ENCODE measurements at regions not wholly inside any gene's neighbourhood (a gene's known extent, or its start where the extent isn't known, plus 50 kb on each side); places are given as distances from the start of the nearest gene placed in this dataset.
"Not testable (repeated sequence)": the region's sequence is repeated elsewhere in the genome, so short reads cannot be mapped to it uniquely, and the experiment has no call there.

DNA sequence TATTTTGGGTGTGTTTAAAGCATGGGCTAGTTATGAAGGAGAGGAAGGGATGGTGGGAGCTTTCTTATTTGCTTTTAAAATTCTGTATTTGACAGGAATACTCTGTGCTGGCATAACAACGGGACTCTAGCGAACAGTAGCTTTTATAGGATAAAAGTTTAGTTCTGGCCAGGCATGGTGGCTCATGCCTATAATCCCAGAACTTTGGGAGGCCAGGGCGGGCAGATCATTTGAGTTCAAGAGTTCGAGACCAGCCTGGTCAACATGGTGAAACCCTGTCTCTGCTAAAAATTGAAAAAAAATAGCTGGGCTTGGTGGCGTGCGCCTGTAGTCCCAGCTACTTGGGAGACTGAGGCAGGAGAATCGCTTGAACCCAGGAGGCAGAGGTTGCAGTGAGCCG is 71.5 kb upstream of the GADD45A start:
- H3K36me3 ChIP-seq (ENCODE audit: control insufficient read depth in 2 of 2, insufficient read depth in 2 of 2, low read length in 1 of 2); H4K20me1 ChIP-seq (ENCODE audit: control insufficient read depth, insufficient read depth); H3K27me3 ChIP-seq (replicated peaks in 1 of 2; ENCODE audit: control insufficient read depth in 2 of 2, insufficient read depth in 2 of 2, low read length in 1 of 2); H3K9me3 ChIP-seq (replicated peaks; ENCODE audit: control insufficient read depth, insufficient read depth, low read length); FAIRE-seq; DNase-seq (ENCODE audit: low read depth, low spot score); CTCF ChIA-PET; H3K79me2 ChIP-seq (ENCODE audit: control insufficient read depth, insufficient read depth, low read length); intact Hi-C loops (cut with micrococcal nuclease; ENCODE audit: unreplicated experiment); H3K4me3 ChIP-seq; H3K9ac ChIP-seq (ENCODE audit: control insufficient read depth, insufficient read depth, low read length); H2AFZ ChIP-seq (ENCODE audit: control insufficient read depth, low read depth, low read length); H3K4me2 ChIP-seq (ENCODE audit: control insufficient read depth, insufficient read depth); BruUV-seq (replicated peaks); H3K27ac ChIP-seq (ENCODE audit: control insufficient read depth, insufficient read depth); in situ Hi-C loops (cut with MboI); ATAC-seq; H3K4me1 ChIP-seq (ENCODE audit: control insufficient read depth, insufficient read depth, low read length): not testable (repeated sequence)
- ChIA-PET RAD21 (ENCODE audit: unreplicated experiment) (interaction anchor here (0.9 to 1.6 kb wide), 2 partner anchors 43 to 52 kb away, joined by 4 read pairs; no protein-coding TSS in a partner anchor), POLR2A (interaction anchor here (1.2 kb wide), 1 partner anchor 9 kb away, joined by 3 read pairs; no protein-coding TSS in a partner anchor), SMC1A (ENCODE audit: uncharacterized antibody, unreplicated experiment) (interaction anchor here (1.2 kb wide), 2 partner anchors 8 to 33 kb away, joined by 3 to 4 read pairs; no protein-coding TSS in a partner anchor)
- 43% methylated on average over 8 of the region's 8 CpGs for WGBS (ENCODE audit: insufficient coverage, insufficient replicate concordance, low lambda C conversion rate, missing lambda C conversion rate)

DNA sequence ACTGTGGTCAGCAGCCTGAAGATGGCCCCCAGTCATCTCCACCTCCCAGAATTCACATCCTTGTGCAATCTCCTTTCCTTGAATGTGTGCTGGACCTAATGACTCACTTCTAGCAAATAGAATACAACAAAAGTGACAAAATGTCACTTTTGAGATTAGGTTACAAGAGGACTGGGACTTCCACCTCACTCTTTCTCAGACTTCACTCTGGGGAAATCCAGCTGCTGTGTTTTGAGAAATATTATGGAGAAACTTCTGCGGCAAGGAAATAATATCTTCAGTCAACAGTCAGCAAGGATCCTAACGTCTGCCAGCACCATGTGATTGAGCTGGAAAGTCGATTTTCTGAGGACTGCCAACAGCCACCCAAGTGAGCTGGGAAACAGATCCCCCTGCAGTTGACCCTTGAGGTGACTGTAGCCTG is 70.5 kb upstream of the GADD45A start:
- ATAC-seq (no peak), FAIRE-seq (no peak), DNase-seq (ENCODE audit: low read depth, low spot score) (no peak)
- ChIA-PET CTCF (no interaction called here), RAD21 (ENCODE audit: unreplicated experiment) (interaction anchor here (1.6 kb wide), 1 partner anchor 53 kb away, joined by 4 read pairs; no protein-coding TSS in a partner anchor), POLR2A (no interaction called here), SMC1A (ENCODE audit: uncharacterized antibody, unreplicated experiment) (interaction anchor here (1.2 kb wide), 1 partner anchor 32 kb away, joined by 4 read pairs; no protein-coding TSS in a partner anchor)
- intact Hi-C loops (cut with micrococcal nuclease; ENCODE audit: unreplicated experiment): no loop called here
- H2AFZ ChIP-seq (ENCODE audit: control insufficient read depth, low read depth, low read length): no peak overlapping the region
- in situ Hi-C loops (cut with MboI): no loop called here
- H4K20me1 ChIP-seq (ENCODE audit: control insufficient read depth, insufficient read depth): no peaks in the 10 kb centered on the region
- BruUV-seq (replicated peaks): no TSS peak
- no peaks in the 10 kb centered on the region for H3K27me3 ChIP-seq (replicated peaks in 1 of 2; ENCODE audit: control insufficient read depth in 2 of 2, insufficient read depth in 2 of 2, low read length in 1 of 2)
- no peak overlapping the region for H3K9ac ChIP-seq (ENCODE audit: control insufficient read depth, insufficient read depth, low read length)
- H3K27ac ChIP-seq (ENCODE audit: control insufficient read depth, insufficient read depth): no peak overlapping the region
- no peaks in the 10 kb centered on the region for H3K79me2 ChIP-seq (ENCODE audit: control insufficient read depth, insufficient read depth, low read length)
- no peaks in the 10 kb centered on the region for H3K36me3 ChIP-seq (ENCODE audit: control insufficient read depth in 2 of 2, insufficient read depth in 2 of 2, low read length in 1 of 2)
- H3K9me3 ChIP-seq (replicated peaks; ENCODE audit: control insufficient read depth, insufficient read depth, low read length): no peaks in the 10 kb centered on the region
- no peak overlapping the region for H3K4me2 ChIP-seq (ENCODE audit: control insufficient read depth, insufficient read depth)
- WGBS (ENCODE audit: insufficient coverage, insufficient replicate concordance, low lambda C conversion rate, missing lambda C conversion rate): 0% methylated on average over 3 of the region's 3 CpGs
- H3K4me3 ChIP-seq: no peak overlapping the region
- TF ChIP-seq PML (IDR thresholded peaks at IDR 0.05; ENCODE audit: low read length) (no peak), POLR2AphosphoS2 (IDR thresholded peaks at IDR 0.05; ENCODE audit: low read depth, low read length) (no peak), MXI1 (IDR thresholded peaks at IDR 0.05; ENCODE audit: low read depth, low read length) (no peak), BCL11A (IDR thresholded peaks at IDR 0.05; ENCODE audit: low read depth, low read length) (no peak), KDM1A (IDR thresholded peaks at IDR 0.05; ENCODE audit: borderline replicate concordance) (no peak)
- no peaks in the 10 kb centered on the region for H3K4me1 ChIP-seq (ENCODE audit: control insufficient read depth, insufficient read depth, low read length)

All from GM12878 (cell line).